Uterus (tissue), 2 donors: ENCODE measurements at regions not wholly inside any gene's neighbourhood (a gene's known extent, or its start where the extent isn't known, plus 50 kb on each side); places are given as distances from the start of the nearest gene placed in this dataset.

Experiments used
- POLR2A ChIP-seq, 2 donors: fragments of 450-650 bp; IDR thresholded peaks; one replicate each; pipeline ENCODE4 v1.6.1; 2016; ENCODE audit warnings: antibody characterized with exemption in 2 of 2, mild to moderate bottlenecking in 1 of 2, moderate library complexity in 1 of 2
- TF ChIP-seq, protein P1 (sequence below), 4 experiments: fragments of 200-600 bp in 2 of 4; fragments of 450-650 bp in 2 of 4; sonication (generic) in 2 of 4; IDR thresholded peaks; one replicate each; pipeline ENCODE4 v1.5.1; 2016 to 2019; ENCODE audit warnings: antibody characterized with exemption in 4 of 4, mild to moderate bottlenecking in 2 of 4, moderate library complexity in 1 of 4

DNA sequence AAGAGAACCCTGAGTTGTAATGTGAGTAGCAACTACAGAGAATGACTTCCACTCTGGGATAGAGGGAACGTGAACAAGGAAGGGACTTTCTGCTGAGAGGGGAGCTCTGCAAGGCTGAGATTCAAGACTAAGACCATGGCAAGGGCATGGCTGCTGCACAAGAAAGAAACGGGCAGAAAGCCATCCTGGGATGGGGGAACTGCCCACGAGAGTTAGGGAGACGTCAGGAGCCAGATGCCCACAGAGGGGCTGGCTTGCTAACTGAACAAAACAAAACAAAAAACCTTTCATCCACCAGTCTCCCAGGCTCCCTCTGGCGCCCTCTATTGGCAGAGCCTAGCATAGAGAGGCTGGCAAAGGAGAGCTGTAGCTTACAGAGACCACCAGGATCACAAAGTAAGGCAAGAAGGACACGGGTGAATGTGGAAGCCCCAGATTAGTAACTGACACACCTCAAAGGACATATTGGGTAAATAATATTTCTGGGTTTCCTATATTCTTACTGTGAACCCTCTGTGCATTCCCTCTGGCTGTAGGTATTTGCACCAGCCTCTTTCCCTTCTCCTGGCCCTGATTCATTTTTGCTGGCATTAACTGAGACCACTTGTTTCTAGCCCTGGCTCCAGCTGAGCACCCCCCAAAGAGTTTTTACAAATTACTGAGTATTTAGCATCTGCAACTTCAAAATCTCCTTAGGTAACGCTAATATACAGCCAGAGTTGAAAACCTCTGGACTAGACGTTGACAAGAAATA, 338.3 kb downstream of the EMP1 start:
- TF ChIP-seq, protein P1, sequence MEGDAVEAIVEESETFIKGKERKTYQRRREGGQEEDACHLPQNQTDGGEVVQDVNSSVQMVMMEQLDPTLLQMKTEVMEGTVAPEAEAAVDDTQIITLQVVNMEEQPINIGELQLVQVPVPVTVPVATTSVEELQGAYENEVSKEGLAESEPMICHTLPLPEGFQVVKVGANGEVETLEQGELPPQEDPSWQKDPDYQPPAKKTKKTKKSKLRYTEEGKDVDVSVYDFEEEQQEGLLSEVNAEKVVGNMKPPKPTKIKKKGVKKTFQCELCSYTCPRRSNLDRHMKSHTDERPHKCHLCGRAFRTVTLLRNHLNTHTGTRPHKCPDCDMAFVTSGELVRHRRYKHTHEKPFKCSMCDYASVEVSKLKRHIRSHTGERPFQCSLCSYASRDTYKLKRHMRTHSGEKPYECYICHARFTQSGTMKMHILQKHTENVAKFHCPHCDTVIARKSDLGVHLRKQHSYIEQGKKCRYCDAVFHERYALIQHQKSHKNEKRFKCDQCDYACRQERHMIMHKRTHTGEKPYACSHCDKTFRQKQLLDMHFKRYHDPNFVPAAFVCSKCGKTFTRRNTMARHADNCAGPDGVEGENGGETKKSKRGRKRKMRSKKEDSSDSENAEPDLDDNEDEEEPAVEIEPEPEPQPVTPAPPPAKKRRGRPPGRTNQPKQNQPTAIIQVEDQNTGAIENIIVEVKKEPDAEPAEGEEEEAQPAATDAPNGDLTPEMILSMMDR (IDR thresholded peaks at IDR 0.05): peak; percentile 33 to 56 (median 50)
- no peak for TF ChIP-seq POLR2A (IDR thresholded peaks at IDR 0.05)
